Tibial artery (tissue), 4 donors: ENCODE measurements at regions not wholly inside any gene's neighbourhood (a gene's known extent, or its start where the extent isn't known, plus 50 kb on each side); places are given as distances from the start of the nearest gene placed in this dataset.

ENCODE experiments used
- DNase-seq, 2 donors: peaks; one replicate each; pipeline ENCODE4 v3.0.0-alpha.2; 2019
- H3K27ac ChIP-seq, 2 donors: fragments of 200-600 bp; sonication (generic) in 1 of 2; 1 replicate in 1 of 2; 2 replicates in 1 of 2; pipeline ENCODE4 v1.5.1; 2018 to 2019; ENCODE audit warnings: mild to moderate bottlenecking in 1 of 2
- H3K27me3 ChIP-seq, 2 donors: fragments of 200-600 bp; sonication (generic) in 1 of 2; one replicate each; pipeline versions ENCODE4 v1.5.1 to v1.6.0; 2016 to 2019
- H3K36me3 ChIP-seq, 3 donors: fragments of 200-600 bp; sonication (generic) in 2 of 3; one replicate each; pipeline ENCODE4 v1.5.1; 2016 to 2019; ENCODE audit warnings: mild to moderate bottlenecking in 2 of 3
- H3K4me1 ChIP-seq, 4 donors: fragments of 200-600 bp; sonication (generic) in 2 of 4; 1 replicate in 3 of 4; 2 replicates in 1 of 4; pipeline ENCODE4 v1.5.1; 2016 to 2019
- H3K4me3 ChIP-seq, 2 donors: fragments of 200-600 bp; sonication (generic) in 1 of 2; 1 replicate in 1 of 2; 2 replicates in 1 of 2; pipeline ENCODE4 v1.5.1; 2018 to 2019; ENCODE audit warnings: mild to moderate bottlenecking in 2 of 2
- H3K9me3 ChIP-seq, 3 donors: fragments of 200-600 bp; sonication (generic) in 1 of 3; one replicate each; pipeline ENCODE4 v1.5.1; 2016 to 2019
- intact Hi-C: fragments of 100-400 bp; cut with DNase I; formaldehyde crosslinking; loops from one replicate; pipeline ENCODE4 v1.15.0; 2023; ENCODE audit warnings: low total_unique reads
- TF ChIP-seq, protein P1 (sequence below), 2 experiments: fragments of 200-600 bp in 1 of 2; fragments of 450-650 bp in 1 of 2; IDR thresholded peaks; one replicate each; pipeline ENCODE4 v1.5.1; 2017 to 2019; ENCODE audit warnings: antibody characterized with exemption in 2 of 2, mild to moderate bottlenecking in 1 of 2, moderate library complexity in 1 of 2

GRCh38 chr21:27060190-27060589 is 93.3 kb upstream of the ADAMTS5 start:
- Histone ChIP-seq H3K27me3 (no peaks in the 10 kb centered on the region), H3K4me1 (peaks cover 0 to 11% (median 3%) of the 10 kb centered on the region in 4 donors), H3K9me3 (no peaks in the 10 kb centered on the region), H3K27ac (no peak overlapping the region), H3K4me3 (no peak overlapping the region), H3K36me3 (no peaks in the 10 kb centered on the region)
- intact Hi-C loops: no loop called here
- TF ChIP-seq, protein P1, sequence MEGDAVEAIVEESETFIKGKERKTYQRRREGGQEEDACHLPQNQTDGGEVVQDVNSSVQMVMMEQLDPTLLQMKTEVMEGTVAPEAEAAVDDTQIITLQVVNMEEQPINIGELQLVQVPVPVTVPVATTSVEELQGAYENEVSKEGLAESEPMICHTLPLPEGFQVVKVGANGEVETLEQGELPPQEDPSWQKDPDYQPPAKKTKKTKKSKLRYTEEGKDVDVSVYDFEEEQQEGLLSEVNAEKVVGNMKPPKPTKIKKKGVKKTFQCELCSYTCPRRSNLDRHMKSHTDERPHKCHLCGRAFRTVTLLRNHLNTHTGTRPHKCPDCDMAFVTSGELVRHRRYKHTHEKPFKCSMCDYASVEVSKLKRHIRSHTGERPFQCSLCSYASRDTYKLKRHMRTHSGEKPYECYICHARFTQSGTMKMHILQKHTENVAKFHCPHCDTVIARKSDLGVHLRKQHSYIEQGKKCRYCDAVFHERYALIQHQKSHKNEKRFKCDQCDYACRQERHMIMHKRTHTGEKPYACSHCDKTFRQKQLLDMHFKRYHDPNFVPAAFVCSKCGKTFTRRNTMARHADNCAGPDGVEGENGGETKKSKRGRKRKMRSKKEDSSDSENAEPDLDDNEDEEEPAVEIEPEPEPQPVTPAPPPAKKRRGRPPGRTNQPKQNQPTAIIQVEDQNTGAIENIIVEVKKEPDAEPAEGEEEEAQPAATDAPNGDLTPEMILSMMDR (IDR thresholded peaks at IDR 0.05): no peak
- DNase-seq: no peak

GRCh38 chr21:27058673-27059605 is 92.1 kb upstream of the ADAMTS5 start:
- Histone ChIP-seq H3K4me1 (peaks cover 0 to 11% (median 3%) of the 10 kb centered on the region in 4 donors), H3K4me3 (no peak overlapping the region), H3K36me3 (no peaks in the 10 kb centered on the region), H3K27ac (no peak overlapping the region), H3K9me3 (no peaks in the 10 kb centered on the region), H3K27me3 (no peaks in the 10 kb centered on the region)
- no peak for DNase-seq
- intact Hi-C loops: no loop called here
- TF ChIP-seq, protein P1 (IDR thresholded peaks at IDR 0.05): no peak

DNA sequence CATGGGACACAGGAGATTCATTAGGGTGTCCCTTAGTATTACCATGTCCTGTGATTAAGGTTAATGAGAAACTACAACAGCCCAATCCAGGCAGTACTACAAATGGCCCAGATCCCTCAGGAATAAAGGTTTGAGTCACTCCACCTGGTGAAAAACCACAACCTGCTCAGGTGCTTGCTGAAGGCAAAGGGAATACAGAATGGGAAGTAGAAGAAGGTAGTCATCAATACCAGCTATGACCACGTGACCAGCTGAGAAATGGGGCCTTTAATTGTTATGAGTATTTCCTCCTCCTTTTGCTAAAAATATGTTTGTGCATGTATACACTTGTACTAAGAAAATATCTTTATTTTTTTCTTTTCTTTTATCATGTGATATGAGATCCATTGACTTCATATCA is 91.1 kb upstream of the ADAMTS5 start:
- intact Hi-C loops: no loop called here
- H3K36me3 ChIP-seq: no peaks in the 10 kb centered on the region
- no peak overlapping the region for H3K27ac ChIP-seq
- no peaks in the 10 kb centered on the region for H3K9me3 ChIP-seq
- TF ChIP-seq, protein P1 (IDR thresholded peaks at IDR 0.05): no peak
- no peak for DNase-seq
- H3K4me1 ChIP-seq: peaks cover 0 to 10% (median 3%) of the 10 kb centered on the region in 4 donors
- no peak overlapping the region for H3K4me3 ChIP-seq
- H3K27me3 ChIP-seq: no peaks in the 10 kb centered on the region

DNA sequence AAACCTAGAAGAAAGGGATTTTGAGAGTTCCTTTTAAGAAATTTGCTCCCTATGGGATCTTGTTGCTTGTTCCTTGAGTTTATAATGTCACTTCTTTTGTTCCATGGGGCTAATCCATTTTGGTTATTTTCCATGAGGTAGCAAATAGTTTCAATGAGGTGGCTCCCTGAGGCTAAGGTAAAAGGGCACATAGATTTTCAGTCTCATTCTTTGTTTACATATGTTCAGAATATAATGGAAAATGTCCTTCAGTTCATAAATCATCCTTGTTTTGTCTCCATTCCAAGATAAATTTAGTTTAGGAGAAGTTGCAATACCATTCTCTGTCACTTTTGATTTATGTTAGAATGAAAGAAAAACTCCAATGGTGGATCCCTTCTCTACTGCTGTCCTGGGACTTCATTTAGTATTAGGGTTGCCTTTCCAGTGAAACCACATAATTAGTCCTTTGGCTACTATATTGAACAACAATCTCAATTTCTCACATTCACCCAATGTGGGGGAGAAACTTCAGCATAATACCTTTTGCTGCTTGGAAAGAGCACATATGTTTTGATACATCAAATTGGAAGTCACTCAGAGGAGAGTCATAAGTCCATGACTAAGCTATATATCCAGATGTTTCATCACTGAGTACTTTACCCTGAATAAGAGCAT is 80.9 kb upstream of the ADAMTS5 start:
- Histone ChIP-seq H3K9me3 (no peaks in the 10 kb centered on the region), H3K4me3 (no peak overlapping the region), H3K27ac (no peak overlapping the region), H3K27me3 (no peaks in the 10 kb centered on the region), H3K36me3 (no peaks in the 10 kb centered on the region), H3K4me1 (no peaks in the 10 kb centered on the region)
- TF ChIP-seq, protein P1 (IDR thresholded peaks at IDR 0.05): no peak
- DNase-seq: no peak
- intact Hi-C loops: no loop called here

- TF ChIP-seq, protein P1 (IDR thresholded peaks at IDR 0.05): no peak
- no peaks in the 10 kb centered on the region for H3K27me3 ChIP-seq
- H3K27ac ChIP-seq: no peak overlapping the region
- intact Hi-C loops: no loop called here
- H3K9me3 ChIP-seq: no peaks in the 10 kb centered on the region
- no peak overlapping the region for H3K4me3 ChIP-seq
- H3K4me1 ChIP-seq: no peaks in the 10 kb centered on the region
- DNase-seq: no peak
- no peaks in the 10 kb centered on the region for H3K36me3 ChIP-seq
These were observed 80.4 kb upstream of the ADAMTS5 start for GRCh38 chr21:27047283-27047657.
